ENCODE measurements at regions not wholly inside any gene's neighbourhood (a gene's known extent, or its start where the extent isn't known, plus 50 kb on each side); places are given as distances from the start of the nearest gene placed in this dataset.

GRCh38 chr3:167162083-167162482, 218.0 kb downstream of the ZBBX start:
- DNase-seq (ENCODE audit: unreplicated experiment) = no peak
- Mint-ChIP-seq H3K9me3 (ENCODE audit: unreplicated experiment) (no peaks in the 10 kb centered on the region), H3K27ac (ENCODE audit: low read depth, unreplicated experiment) (no peak overlapping the region), H3K4me1 (ENCODE audit: insufficient read depth, unreplicated experiment) (no peaks in the 10 kb centered on the region), H3K27me3 (ENCODE audit: insufficient read depth, unreplicated experiment) (no peaks in the 10 kb centered on the region), H3K4me3 (ENCODE audit: unreplicated experiment) (no peak overlapping the region), H3K36me3 (ENCODE audit: insufficient read depth, unreplicated experiment) (no peaks in the 10 kb centered on the region)
- no peak for TF ChIP-seq CTCF (IDR thresholded peaks at IDR 0.05; ENCODE audit: unreplicated experiment)
- ChIA-PET CTCF (interaction anchor here (0.7 kb wide), 1 partner anchor 203 kb away, joined by 3 read pairs; no protein-coding TSS in a partner anchor), POLR2A (interaction anchor here (0.5 kb wide), 1 partner anchor 470 kb away, joined by 4 read pairs; no protein-coding TSS in a partner anchor)
- intact Hi-C loops (cut with micrococcal nuclease) = no loop called here
- BruUV-seq (replicated peaks) = no TSS peak

GRCh38 chr3:167160781-167161180, 219.3 kb downstream of the ZBBX start:
- Mint-ChIP-seq H3K27ac (ENCODE audit: low read depth, unreplicated experiment) (no peak overlapping the region), H3K9me3 (ENCODE audit: unreplicated experiment) (no peaks in the 10 kb centered on the region), H3K4me3 (ENCODE audit: unreplicated experiment) (no peak overlapping the region), H3K36me3 (ENCODE audit: insufficient read depth, unreplicated experiment) (no peaks in the 10 kb centered on the region), H3K27me3 (ENCODE audit: insufficient read depth, unreplicated experiment) (no peaks in the 10 kb centered on the region), H3K4me1 (ENCODE audit: insufficient read depth, unreplicated experiment) (no peaks in the 10 kb centered on the region)
- CTCF ChIA-PET = no interaction called here
- no TSS peak for BruUV-seq (replicated peaks)
- POLR2A ChIA-PET = no interaction called here
- TF ChIP-seq CTCF (IDR thresholded peaks at IDR 0.05; ENCODE audit: unreplicated experiment) = no peak
- intact Hi-C loops (cut with micrococcal nuclease) = no loop called here
- DNase-seq (ENCODE audit: unreplicated experiment) = no peak

DNA sequence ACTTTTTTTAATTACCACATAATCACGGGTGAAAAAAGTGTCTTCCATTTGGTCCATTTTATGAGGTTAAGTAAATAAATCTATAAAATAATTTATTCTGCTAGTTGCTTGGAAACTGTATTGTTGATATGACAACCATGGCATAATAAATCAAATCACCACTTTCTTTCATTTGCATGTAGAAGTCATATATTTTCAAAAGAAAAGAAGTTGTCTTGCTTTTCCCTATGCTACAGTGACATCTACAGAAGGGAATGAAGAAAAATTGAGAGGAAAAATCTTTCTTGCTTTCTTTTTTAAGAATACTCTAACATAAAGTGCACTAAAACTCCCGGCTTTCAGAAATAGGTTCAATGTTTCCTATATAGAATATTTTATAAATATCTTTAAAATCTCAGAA, 228.5 kb downstream of the ZBBX start:
- Mint-ChIP-seq H3K4me1 (ENCODE audit: insufficient read depth, unreplicated experiment) (peaks cover 6% of the 10 kb centered on the region), H3K27ac (ENCODE audit: low read depth, unreplicated experiment) (no peak overlapping the region), H3K9me3 (ENCODE audit: unreplicated experiment) (no peaks in the 10 kb centered on the region), H3K27me3 (ENCODE audit: insufficient read depth, unreplicated experiment) (no peaks in the 10 kb centered on the region), H3K36me3 (ENCODE audit: insufficient read depth, unreplicated experiment) (no peaks in the 10 kb centered on the region), H3K4me3 (ENCODE audit: unreplicated experiment) (no peak overlapping the region)
- intact Hi-C loops (cut with micrococcal nuclease) = no loop called here
- no peak for DNase-seq (ENCODE audit: unreplicated experiment)
- ChIA-PET CTCF (no interaction called here), POLR2A (no interaction called here)
- peak; percentile 9 for TF ChIP-seq CTCF (IDR thresholded peaks at IDR 0.05; ENCODE audit: unreplicated experiment)
- no TSS peak for BruUV-seq (replicated peaks)

- DNase-seq (ENCODE audit: unreplicated experiment) = peak; percentile 38
- peaks cover 6% of the 10 kb centered on the region for H3K4me1 Mint-ChIP-seq (ENCODE audit: insufficient read depth, unreplicated experiment)
- intact Hi-C loops (cut with micrococcal nuclease) = no loop called here
- H3K27ac Mint-ChIP-seq (ENCODE audit: low read depth, unreplicated experiment) = no peak overlapping the region
- H3K9me3 Mint-ChIP-seq (ENCODE audit: unreplicated experiment) = no peaks in the 10 kb centered on the region
- ChIA-PET POLR2A (no interaction called here), CTCF (no interaction called here)
- H3K36me3 Mint-ChIP-seq (ENCODE audit: insufficient read depth, unreplicated experiment) = no peaks in the 10 kb centered on the region
- no peak overlapping the region for H3K4me3 Mint-ChIP-seq (ENCODE audit: unreplicated experiment)
- H3K27me3 Mint-ChIP-seq (ENCODE audit: insufficient read depth, unreplicated experiment) = no peaks in the 10 kb centered on the region
- TF ChIP-seq CTCF (IDR thresholded peaks at IDR 0.05; ENCODE audit: unreplicated experiment) = no peak
- no TSS peak for BruUV-seq (replicated peaks)
Measured at GRCh38 chr3:167148136-167148535, 232.0 kb downstream of the ZBBX start.
